ENCODE measurements at regions not wholly inside any gene's neighbourhood (a gene's known extent, or its start where the extent isn't known, plus 50 kb on each side); places are given as distances from the start of the nearest gene placed in this dataset.
"Not testable (repeated sequence)": the region's sequence is repeated elsewhere in the genome, so short reads cannot be mapped to it uniquely, and the experiment has no call there.

DNA sequence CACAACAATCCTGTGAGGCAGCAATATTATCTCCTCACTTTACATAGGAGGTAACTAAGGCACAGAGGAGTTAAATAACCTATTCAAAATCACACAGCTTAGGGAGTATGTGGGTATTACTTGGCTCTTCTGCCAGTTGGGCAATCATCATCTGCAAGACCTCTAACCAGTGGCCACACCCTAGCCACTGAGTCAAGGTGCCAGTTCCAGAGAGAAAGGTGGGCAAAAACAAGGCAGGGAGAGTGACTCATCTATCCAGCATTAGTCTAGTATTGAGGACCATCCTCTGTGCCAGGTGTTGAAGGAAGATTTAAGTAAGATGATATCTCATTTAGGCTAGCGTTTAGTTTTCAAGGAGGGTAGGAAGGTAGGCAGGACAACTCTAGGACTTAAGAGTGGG, 113.9 kb upstream of the EOLA2 start:
- no peak for DNase-seq (ENCODE audit: low spot score)

DNA sequence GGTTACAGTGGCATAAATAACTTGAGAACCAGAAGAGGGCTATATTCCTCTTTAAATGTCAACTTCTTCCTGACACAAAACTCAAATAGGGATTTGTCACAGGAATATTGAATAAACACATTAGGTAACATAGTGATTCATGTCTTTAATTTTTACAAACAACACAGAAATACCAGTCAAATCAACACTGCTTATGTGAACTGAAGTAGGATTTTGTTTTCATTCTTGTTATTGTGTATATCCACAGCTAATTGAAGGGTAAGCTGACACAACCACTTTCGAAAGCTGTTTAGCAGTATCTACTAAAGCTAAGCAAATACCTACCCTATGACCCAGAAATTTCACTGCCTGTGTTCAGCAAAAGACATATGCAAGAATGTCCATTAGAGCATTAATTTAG, 120.4 kb upstream of the EOLA2 start:
- no peak for DNase-seq (ENCODE audit: low spot score)

DNA sequence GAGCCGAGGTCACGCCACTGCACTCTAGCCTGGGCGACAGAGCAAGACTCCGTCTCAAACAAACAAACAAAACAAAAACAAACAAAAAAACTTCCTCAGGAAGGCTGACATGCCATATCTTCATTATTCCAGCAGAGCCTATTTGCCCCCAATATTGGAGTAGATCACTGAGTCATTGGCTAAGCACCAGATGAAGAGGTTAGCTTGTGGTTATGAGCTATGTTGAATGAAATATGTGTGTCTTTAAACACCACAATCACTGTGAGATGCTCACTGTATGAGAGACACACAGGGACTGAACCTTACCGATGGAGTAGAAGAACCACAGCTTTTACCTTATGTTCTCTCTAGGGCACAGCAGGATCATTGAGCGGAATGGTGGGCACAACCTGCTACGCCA, 122.1 kb upstream of the EOLA2 start:
- DNase-seq (ENCODE audit: low spot score), result no peak

DNA sequence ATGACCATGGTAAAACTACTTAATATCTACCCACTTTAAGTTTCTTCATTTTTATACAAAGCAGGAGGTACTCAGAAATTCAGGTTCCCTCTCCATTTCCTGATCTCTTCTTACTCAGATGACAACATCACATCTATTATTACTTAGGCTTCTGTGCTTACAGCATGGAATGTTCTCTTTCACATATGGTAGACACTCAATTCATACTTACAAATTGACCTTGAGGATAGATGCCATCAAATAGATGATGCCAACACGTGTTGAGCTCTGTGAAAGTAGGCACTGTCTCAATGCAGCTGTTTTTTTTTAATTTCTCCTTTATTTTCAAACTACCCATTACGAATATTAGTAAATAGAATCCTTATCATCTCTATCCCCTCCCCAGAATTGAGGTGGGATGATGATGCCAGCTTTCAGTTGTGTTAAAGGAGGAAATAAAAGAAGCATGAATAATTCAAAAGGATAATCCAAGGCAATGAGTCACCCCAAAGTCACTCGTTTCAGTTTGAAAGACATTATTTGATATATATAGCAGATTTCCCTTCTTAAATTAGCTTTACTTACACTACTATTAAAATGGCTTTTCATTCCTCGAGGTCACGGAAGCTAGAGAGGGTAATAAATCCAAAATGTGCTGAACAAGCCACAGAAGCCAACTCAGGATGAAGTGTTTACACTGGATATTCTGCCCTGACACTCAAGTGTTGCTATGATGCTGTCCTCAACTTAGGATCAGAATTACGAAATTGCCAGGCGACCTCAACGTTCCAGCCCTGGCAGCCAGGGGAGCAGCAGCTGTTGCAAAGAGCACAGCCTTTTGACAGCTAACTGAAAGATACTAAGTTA, 124.2 kb upstream of the EOLA2 start:
- no peak for DNase-seq (ENCODE audit: low spot score)

DNA sequence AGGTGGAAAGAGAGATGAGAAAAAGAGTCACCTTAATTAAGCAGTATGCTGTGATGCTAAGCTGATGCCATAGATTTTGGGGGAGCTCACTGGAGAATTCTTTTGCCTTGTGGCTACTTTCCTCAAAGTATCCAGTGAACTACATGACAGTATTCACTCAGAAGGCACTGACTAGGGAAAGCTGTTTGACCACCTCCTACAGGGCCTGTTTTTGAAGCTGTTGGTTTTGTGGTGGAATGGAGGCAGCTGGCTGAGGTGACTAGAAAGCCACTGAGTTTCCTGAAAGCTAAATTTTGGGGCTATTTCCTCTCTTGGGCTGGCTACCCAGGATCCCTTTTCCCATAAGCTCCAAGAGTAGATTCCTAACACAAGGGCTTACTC, 124.8 kb upstream of the EOLA2 start:
- no peak for DNase-seq (ENCODE audit: low spot score)

DNA sequence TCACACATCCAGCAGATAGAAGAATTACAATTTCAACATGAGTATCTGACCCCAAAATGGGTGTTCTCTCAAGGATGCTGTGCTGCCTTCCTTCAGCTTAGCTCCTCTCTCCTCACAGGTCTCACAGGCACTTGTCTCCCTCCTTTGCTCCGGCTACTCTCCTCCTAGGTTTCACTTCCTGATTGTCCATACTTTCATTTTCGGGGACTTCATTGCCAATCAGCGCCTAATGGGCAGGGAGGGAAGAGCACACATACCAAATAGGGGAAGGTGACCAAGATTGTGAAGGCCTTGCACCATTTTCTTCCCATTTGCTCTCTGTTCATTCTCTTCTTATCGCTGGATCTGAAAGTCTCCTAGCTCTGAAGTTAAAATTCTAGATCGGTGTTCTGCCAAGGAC, 125.4 kb upstream of the EOLA2 start:
- no peak for DNase-seq (ENCODE audit: low spot score)

DNA sequence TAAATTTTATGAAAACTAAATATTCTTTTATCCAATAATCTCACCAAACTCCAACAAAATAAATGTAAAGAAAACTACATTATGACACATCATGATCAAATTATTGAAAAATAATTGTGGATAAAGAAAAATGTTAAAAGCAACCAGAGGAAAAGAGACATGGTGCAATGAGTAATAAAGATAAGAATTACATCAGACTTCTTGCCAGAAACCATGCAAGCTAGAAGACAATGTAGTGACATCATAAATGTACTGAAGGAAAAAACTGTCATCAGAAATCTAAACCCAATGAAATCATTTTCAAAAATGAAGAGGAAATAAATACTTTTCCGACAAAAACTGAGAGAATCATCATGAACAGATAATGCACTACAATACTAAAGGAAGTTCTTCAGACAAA, 135.9 kb upstream of the EOLA2 start:
- no peak for DNase-seq (ENCODE audit: low spot score)

DNA sequence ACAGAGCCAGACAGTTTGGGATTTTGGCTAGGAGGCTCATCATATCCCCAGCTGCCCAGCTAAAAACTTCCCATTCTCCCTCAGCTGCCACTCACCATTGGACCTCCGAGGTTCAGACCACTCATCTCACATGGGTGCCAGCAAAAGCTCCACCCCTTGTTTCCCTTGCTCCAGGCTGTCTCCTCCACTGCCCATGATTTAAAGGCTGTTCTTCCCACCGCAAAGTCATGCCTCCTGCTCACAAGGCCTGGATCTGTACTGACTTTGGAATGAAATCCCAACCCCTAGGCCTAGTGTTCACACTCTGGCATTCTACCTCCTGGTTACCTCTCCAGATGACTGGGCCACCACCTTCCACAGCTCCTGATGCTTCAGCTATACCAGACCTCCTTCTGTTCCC, 142.2 kb upstream of the EOLA2 start:
- DNase-seq (ENCODE audit: low spot score), result no peak

DNA sequence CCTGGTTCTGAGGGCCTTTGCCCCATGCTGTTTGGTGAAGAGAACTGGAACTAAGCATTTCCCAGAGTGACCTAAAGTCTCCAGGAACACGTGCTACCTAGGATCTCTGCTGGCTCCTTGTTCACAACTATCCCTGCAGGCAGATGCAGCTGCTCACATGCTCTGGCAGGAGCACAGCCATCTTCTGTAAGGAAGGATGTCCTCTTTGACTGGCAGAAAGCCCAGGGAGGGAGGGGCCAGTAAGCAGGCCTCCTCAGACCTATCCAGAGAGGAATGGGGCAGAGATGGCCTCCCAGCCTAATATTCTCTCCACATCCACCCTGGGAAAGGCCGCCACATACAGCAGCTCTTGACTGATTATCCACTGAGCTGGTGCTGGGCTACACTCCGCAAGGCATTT, 142.8 kb upstream of the EOLA2 start:
- no peak for DNase-seq (ENCODE audit: low spot score)

DNA sequence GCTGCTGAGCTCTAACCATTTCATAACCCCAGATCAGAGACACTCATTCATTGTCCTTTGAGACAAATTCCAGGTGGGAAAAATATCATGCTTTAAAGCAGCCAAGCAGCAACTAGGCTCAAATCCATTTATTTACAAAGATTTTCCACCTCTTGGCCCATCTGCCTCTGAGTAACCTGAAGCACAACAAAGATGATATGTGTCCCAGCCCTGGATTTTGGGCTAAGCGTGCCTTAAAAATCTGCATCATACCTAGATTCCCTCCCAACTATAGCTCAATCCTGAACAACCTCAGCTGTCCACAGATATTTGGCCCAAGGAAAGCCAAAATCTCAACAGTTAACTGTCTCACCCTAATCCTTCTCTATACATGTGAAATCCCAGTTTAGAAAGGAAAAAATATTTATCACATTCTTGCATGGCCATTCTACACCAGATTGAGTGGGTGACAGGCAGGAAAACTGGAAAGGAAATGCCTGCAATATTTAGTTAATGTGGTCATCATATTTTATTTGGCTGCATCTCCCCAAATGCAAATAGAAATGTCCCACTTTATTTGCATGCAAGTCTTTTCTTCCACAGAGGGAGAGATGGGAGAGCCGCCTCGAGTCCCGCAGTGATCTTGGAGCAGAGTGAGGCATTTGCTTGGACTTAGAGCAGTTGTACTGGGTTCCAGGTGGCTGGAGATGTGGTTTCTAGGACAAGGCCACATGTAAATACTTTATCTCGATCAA, 146.4 kb upstream of the EOLA2 start:
- no peak for DNase-seq (ENCODE audit: low spot score)

DNA sequence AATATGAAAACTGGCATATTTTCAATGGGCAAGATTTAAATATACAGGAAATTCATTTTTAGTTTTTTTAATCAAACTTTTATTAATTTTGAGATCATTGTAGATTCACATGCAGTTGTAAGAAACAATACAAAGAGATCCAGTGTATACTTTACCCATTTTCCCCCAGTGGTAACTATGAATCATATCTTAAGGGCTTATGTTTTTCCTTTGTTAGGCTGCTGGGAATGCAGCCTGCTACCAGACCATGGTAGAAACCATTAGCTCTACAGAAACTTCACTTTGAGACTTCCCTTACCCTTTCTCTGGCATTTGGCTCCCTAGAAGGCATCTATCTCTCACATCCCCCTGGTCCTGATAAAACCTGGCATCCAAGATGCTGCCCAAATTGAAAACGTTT, 147.6 kb upstream of the EOLA2 start:
- DNase-seq (ENCODE audit: low spot score), result no peak

DNA sequence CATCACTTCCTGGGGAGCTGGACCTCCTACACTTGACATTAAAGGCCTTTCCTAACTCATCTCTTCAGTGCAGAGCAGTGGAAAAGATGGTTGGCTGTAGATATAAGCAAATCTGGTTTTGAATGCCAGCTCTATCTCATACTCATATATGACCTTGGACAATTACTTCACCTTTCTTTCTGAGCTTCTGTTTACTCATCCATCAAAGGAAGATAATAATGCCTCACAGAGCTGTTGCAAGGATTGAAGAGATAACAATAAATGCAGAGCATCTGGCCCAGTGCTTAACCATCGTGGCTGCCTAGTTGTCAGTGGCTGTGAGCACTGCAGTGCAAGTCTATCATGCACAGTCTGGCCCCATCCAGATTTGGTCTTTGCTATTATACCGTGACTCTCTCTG, 148.1 kb upstream of the EOLA2 start:
- no peak for DNase-seq (ENCODE audit: low spot score)

DNA sequence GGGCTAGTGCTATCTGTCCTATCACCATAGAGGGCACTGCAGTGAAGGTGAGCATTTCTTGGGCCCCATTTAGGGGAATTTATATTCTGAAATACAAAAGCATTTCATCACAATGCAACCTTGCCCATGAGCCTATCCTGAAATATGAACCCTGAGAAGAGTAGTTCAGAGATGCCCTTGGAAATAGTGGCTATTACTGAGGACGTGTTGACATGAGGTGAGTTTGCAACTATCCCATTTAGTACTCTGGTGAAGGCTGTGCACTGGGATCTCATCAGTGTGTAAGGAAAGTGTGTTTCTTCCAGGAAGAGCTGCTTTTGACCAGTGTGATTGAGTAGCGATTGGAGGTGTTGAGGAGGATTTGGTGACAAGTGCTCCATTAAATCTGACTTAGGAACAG, 149.3 kb upstream of the EOLA2 start:
- DNase-seq (ENCODE audit: low spot score), result no peak

DNA sequence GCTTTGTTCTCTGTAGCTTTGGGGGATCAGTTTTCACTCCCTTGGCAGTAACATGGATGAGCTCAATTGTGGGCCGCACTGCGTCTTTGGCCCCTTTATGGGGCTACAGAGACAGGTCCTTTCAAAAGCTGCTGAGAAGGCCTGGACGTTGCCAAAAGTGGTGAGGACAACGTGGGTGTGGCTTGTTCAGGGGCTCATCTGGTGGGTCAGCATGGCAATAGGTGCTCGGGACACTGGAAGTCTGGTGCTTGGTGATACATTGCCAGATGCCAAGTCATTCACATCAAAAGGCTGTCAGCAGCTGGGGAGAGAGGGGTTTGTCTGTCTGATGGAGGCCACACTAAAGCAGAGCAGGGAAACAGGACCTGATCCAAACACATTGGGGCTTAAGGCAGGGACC, 149.8 kb upstream of the EOLA2 start:
- DNase-seq (ENCODE audit: low spot score), result no peak

DNA sequence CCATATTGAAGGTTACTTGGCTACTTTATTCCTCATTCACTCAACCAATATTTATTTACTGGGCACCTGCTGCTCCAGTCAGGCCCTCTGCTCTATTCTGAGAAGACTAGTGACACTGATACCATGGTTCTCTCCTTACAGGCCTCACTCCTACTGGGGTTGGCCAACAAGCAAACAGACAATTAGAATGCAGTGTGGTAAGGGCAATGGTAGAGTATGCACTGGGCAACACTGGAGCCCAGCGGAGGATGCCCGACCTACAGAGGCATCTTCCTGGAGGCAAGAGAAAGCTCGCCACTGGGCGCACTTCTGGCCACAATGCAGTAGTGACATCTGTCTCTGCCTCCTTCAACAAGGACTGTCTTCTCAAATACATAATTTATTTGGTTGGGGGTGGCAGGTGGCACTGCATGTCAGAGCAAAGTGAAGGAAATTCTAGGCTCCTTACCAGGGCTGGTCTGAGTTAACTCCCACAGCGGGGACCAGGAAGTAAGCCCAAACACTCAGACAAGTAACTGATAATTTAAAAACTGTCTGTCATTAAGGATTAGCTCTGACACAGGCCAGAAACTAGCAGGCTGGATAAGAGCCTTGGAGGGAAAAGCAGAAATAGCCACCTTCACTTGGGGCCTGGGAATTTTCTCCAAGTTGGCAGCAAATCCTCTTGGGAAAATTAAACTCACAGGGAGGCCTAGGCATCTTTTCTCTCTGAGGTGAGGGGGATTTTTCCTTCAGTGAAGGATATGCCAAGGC, 150.7 kb upstream of the EOLA2 start:
- no peak for DNase-seq (ENCODE audit: low spot score)

DNA sequence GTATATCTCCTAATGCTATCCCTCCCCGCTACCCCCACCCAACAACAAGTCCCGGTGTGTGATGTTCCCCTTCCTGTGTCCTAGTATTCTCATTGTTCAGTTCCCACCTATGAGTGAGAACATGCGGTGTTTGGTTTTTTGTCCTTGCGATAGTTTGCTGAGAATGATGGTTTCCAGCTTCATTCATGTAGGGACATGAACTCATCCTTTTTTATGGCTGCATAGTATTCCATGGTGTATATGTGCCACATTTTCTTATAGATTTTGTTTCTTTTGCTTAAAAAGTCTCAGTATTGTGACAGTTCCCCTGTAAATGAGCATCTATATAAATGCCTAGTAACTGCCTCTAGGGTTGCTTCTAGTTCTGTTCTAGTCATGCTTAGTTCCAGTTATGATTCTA, 153.0 kb upstream of the EOLA2 start:
- not testable (repeated sequence) for DNase-seq (ENCODE audit: low spot score)

DNA sequence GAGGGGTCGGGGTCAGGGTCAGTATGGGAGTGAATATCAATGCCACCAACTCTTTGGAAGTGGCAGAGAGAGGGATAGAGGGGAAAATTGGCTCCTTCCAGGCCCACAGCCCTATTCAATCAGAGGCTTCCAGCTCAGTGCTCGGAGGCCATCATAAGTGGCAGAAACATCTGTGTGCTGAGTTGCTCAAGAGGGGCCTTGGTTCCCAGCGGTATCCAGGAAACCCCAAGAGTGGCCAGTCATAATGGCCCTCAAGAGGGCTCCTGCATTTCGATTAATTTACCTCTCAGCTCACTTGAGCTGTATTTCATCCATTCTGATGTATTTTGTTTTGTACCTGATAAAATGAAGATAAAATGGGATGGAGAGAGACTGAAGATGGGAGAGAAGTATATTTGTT, 154.3 kb upstream of the EOLA2 start:
- DNase-seq (ENCODE audit: low spot score), result no peak

DNA sequence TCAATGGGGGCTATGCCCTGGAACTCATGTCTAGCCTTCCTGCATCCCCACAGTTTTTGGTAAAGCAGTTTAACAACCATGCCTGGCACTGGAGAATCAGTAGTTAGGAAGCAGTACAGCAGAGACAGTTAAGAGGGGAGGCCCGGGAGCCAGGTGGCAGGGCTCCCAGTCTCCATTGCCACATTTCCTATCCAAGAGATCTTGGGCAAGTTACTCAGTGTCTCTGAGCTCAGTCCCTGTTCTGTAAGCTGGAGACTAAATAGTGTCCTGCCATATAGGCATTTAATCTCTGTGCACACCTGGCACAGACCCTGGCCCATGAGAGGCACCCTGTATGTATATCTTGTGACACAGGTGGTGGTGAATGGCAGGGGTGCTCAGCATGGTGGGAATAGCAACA, 156.1 kb upstream of the EOLA2 start:
- no peak for DNase-seq (ENCODE audit: low spot score)

DNA sequence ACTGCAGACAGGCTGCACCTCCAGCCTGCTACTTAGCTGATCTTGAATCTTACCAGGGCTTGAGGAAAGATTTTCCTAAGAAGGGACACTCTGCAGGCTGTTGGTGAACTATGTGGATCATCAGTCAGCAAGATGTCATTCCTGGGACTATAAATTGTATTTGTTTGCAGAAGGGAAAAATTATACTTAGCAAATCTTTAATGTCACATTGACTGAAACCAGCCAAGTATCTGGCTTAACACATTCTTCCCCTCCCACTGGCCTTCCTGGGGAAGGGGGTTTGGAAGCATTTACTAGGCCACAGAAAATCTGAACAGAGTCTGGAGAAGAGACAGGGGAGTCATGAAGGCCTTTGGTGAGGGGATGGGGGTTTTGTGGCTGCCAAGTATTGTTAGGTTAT, 156.7 kb upstream of the EOLA2 start:
- no peak for DNase-seq (ENCODE audit: low spot score)

DNA sequence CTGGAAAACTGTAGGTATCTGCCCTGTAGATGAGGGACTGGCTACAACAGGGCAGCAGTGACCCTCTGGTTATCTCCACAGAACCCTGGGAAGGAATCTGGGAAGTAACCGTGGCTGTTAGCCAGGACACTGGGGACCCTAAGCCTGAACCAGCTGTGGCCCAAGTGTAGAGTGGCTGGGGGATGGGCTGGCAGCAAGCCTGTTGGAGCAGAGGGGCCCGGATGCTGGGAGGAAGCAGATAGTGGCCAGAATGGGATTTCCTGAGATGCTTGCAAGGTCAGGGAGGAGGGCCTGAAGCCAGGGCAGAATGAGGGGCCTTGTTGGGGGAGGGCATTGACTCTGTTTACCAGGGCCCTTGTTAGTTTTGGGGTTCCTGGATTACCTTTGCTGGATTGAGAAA, 161.0 kb upstream of the EOLA2 start:
- DNase-seq (ENCODE audit: low spot score), result no peak

DNA sequence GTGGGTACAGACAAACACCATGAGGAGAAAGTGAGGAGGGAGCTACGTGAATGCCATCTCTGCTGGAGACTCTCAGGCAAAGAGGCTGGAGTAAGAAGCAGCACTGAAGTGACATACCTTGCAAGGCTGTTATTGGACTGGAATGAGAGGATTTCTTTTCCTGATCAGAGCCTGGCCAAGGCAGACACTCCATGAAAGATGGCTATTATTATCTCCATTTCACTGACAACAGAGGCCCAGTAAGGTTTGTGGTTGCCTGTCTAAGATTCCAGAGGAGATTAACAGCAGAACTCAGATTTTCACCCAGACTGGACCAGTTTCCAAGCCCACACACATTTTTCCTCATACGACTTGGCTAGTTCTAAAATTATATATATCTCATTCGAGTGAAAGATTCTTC, 162.0 kb upstream of the EOLA2 start:
- DNase-seq (ENCODE audit: low spot score), result no peak

DNA sequence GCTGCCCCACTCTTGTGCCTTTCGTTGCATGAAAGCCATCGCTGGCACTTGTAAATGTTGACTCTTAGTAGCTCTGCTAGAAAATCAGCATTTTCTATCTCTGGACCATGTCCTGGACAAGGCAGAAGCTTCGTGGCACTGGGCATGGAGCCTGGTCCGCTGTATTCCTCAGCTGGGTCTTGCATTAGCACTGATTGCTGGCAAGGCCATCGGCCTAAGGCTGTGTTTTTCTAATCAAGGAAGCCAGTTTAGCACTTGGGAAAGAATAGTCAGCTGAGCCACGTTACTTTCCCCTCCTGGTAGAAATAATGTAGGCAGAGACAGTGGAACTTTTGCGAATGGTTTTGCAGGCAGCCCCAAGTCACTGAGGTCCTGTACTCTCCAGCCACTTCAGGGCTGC, 180.2 kb upstream of the EOLA2 start:
- DNase-seq (ENCODE audit: low spot score), result no peak

DNA sequence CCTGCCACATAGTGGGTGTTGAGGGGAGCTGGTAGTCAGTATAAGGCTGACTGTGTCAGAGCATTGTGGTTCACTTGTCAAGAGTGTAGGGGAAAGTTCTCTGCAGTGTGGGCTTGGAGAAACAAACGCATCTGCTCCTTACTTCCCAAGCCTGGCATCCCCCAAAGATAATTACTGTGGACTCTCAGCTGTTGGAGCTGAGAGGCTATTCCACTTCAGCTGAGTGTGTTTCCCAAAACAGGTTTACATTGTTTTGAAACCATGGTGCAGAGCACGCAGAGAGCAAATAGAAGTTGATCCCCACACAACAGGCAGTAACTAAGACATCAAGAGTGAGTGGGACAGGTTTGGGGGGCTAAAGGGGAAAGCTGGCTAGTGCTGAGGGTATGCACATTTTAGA, 181.0 kb upstream of the EOLA2 start:
- no peak for DNase-seq (ENCODE audit: low spot score)

Measured in HuH-7 (cell line).